ENCODE measurements at regions not wholly inside any gene's neighbourhood (a gene's known extent, or its start where the extent isn't known, plus 50 kb on each side); places are given as distances from the start of the nearest gene placed in this dataset.

- no peak for TF ChIP-seq SKIL (CRISPR knock-in tag; IDR thresholded peaks at IDR 0.05; ENCODE audit: borderline replicate concordance)
- TF ChIP-seq ZNF260 (CRISPR knock-in tag; IDR thresholded peaks at IDR 0.05; ENCODE audit: borderline replicate concordance, low read depth) = no peak
- no peak for TF ChIP-seq RBAK (CRISPR knock-in tag; IDR thresholded peaks at IDR 0.05)
- no peak for TF ChIP-seq ZFP41 (CRISPR knock-in tag; IDR thresholded peaks at IDR 0.05; ENCODE audit: borderline replicate concordance)
- no peak for TF ChIP-seq ZNF724P (CRISPR knock-in tag; IDR thresholded peaks at IDR 0.05; ENCODE audit: borderline replicate concordance)
- TF ChIP-seq GZF1 (CRISPR knock-in tag; IDR thresholded peaks at IDR 0.05) = no peak
These were observed 205.9 kb upstream of the RNF32 start (continued) for GRCh38 chr7:156434706-156435105.

GRCh38 chr7:156432018-156432417, 208.6 kb upstream of the RNF32 start:
- no peak overlapping the region for H3K4me2 ChIP-seq (ENCODE audit: low read depth, low read length)
- no peak for FAIRE-seq
- intact Hi-C loops (cut with micrococcal nuclease; ENCODE audit: unreplicated experiment) (no loop called here), in situ Hi-C loops (cut with HindIII; ENCODE audit: extremely low pct_ligation_motif_present, low pct_unique_long_range_greater_than_20kb) (no loop called here)
- POLR2A ChIA-PET = no interaction called here
- H3K27me3 ChIP-seq (ENCODE audit: control insufficient read depth in 1 of 2, insufficient read depth in 2 of 2, low read length in 2 of 2) = peaks cover 2 to 36% of the 10 kb centered on the region in 2 experiments; a peak in 4 of 5 replicates
- no peaks in the 10 kb centered on the region for H3K9me3 ChIP-seq (ENCODE audit: low read length)
- BruUV-seq (replicated peaks) = no TSS peak
- H2AFZ ChIP-seq (ENCODE audit: low read length) = no peak overlapping the region
- CTCF ChIA-PET (ENCODE audit: low intra/inter-chr PET ratio, low total read pairs) = no interaction called here
- H3K4me1 ChIP-seq (ENCODE audit: insufficient read depth, low read length) = no peaks in the 10 kb centered on the region
- 5% methylated on average over 7 of the region's 11 CpGs for WGBS (ENCODE audit: low lambda C conversion rate)
- no peak overlapping the region for H3K27ac ChIP-seq (ENCODE audit: extremely low read length, insufficient read depth, low read length)
- H3K79me2 ChIP-seq (ENCODE audit: insufficient read depth, low read length) = no peaks in the 10 kb centered on the region
- no peak for ATAC-seq
- no peaks in the 10 kb centered on the region for H4K20me1 ChIP-seq (ENCODE audit: insufficient read depth, low read length)
- H3K9ac ChIP-seq (ENCODE audit: insufficient read depth, low read depth, low read length) = no peak overlapping the region
- no peaks in the 10 kb centered on the region for H3K36me3 ChIP-seq (replicated peaks in 1 of 2; ENCODE audit: control insufficient read depth in 1 of 2, insufficient read depth in 2 of 2, low read length in 2 of 2)
- H3K4me3 ChIP-seq (replicated peaks in 1 of 3; ENCODE audit: insufficient read depth in 1 of 3, low read depth in 2 of 3, low read length in 3 of 3) = no peak overlapping the region
- DNase-seq (ENCODE audit: low spot score) = no peak
- TF ChIP-seq KAT8 (CRISPR knock-in tag; IDR thresholded peaks at IDR 0.05) (no peak), ZBTB40 (IDR thresholded peaks at IDR 0.05) (no peak), ZBTB40 (CRISPR knock-in tag; IDR thresholded peaks at IDR 0.05) (no peak), HCFC1 (IDR thresholded peaks at IDR 0.05; ENCODE audit: low read depth, low read length) (no peak), FOXJ3 (CRISPR knock-in tag; IDR thresholded peaks at IDR 0.05; ENCODE audit: borderline replicate concordance) (no peak), THAP11 (CRISPR knock-in tag; IDR thresholded peaks at IDR 0.05) (no peak), NFIB (CRISPR knock-in tag; IDR thresholded peaks at IDR 0.05; ENCODE audit: borderline replicate concordance) (no peak), ZNF333 (CRISPR knock-in tag; IDR thresholded peaks at IDR 0.05; ENCODE audit: borderline replicate concordance) (no peak)

Data from HepG2 (cell line).